ENCODE measurements at regions not wholly inside any gene's neighbourhood (a gene's known extent, or its start where the extent isn't known, plus 50 kb on each side); places are given as distances from the start of the nearest gene placed in this dataset.
"Not testable (repeated sequence)": the region's sequence is repeated elsewhere in the genome, so short reads cannot be mapped to it uniquely, and the experiment has no call there.

DNA sequence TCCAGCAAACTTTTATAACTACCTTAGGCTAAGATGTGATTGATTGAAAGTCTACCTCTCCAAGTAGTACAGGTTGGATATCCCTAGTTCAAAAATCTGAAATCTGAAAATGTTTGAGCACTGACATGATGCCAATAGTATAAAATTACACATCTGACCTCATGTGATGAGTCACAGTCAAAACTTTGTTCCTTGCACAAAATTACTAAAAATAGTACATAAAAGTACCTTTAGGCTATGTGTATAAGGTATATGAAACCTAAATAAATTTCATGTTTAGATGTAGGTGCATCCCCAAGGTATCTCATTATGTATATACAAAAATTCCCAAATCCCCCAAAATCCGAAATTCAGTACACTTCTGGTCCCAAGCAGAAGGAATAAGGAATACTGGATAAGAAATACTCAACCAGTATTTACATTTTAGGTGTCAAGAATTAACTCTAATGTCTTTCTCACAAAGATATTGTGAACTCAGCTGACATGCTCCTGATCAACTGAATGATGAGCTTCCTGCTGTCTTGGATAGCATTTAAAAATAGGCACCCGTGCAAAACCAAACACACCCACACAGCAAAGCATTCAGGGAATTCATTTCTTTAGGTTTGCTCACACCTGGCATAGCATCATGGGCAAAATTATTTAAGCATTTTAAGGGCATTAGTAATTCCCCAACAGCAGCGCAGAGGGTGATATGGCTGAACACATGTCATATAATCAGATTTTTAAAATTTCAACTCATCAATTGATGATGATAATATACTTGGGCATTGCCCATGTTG lies 497.4 kb upstream of the MEIS1 start:
- ATAC-seq (ENCODE audit: low read depth in 2 of 2) = no peak
- H3K27me3 ChIP-seq (ENCODE audit: control insufficient read depth, insufficient read depth, low read length) = no peaks in the 10 kb centered on the region
- no peaks in the 10 kb centered on the region for H3K9me3 ChIP-seq (ENCODE audit: control insufficient read depth in 2 of 2, low read length in 2 of 2)
- H3K4me1 ChIP-seq (ENCODE audit: control insufficient read depth, insufficient read depth, low read length, poor library complexity, severe bottlenecking) = no peaks in the 10 kb centered on the region
- H3K9me3 Mint-ChIP-seq = peaks cover 0 to 6% (median 0%) of the 10 kb centered on the region in 7 donors
- H3K4me3 Mint-ChIP-seq = no peak overlapping the region
- no peak for DNase-seq
- no peaks in the 10 kb centered on the region for H3K36me3 ChIP-seq (ENCODE audit: control insufficient read depth, insufficient read depth, low read length)
- no peak overlapping the region for H3K27ac Mint-ChIP-seq
- H3K27me3 Mint-ChIP-seq = peaks cover 4% of the 10 kb centered on the region
- H3K27ac ChIP-seq (ENCODE audit: insufficient read depth, low read length, poor library complexity, severe bottlenecking) = no peak overlapping the region
- peaks cover 0 to 6% (median 0%) of the 10 kb centered on the region in 4 donors for H3K4me1 Mint-ChIP-seq
- H3K36me3 Mint-ChIP-seq = no peaks in the 10 kb centered on the region
- no peak overlapping the region for H3K4me3 ChIP-seq (ENCODE audit: low read depth, low read length)

DNA sequence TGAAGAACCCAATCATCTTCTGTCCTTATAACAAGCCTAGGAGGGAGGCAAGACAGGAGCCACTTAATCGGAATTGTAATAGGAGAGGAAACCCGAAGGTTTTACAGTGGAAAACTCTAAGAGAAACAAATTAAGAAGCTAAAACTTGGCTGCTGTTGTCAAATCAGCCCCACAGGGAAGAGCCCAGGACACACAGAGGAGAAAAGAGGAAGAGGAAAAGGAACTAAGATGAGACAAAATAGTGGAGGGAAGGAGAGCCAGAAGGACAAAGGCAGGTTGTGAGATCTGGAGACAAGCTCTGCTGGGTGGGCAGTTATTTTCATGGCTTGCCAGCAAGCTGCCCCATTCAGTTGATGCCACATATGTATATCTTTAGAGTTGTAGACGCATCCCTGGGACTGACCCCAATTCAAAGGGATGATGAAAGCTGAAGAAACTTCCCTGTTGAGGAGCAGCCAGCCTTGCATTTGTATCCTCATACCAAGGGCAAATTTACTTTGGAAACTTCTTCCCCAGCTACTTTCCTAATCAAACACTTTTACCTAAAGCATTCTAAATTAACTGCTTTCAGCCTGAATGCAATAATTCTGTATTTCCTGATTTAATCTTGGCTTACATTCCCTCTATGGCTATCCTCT lies 499.8 kb upstream of the MEIS1 start:
- ATAC-seq (ENCODE audit: low read depth in 2 of 2) (no peak), DNase-seq (no peak)
- Mint-ChIP-seq H3K4me1 (peaks cover 0 to 6% (median 0%) of the 10 kb centered on the region in 4 donors), H3K27ac (no peak overlapping the region), H3K9me3 (peaks cover 0 to 4% (median 2%) of the 10 kb centered on the region in 7 donors), H3K36me3 (no peaks in the 10 kb centered on the region), H3K27me3 (peaks cover 4% of the 10 kb centered on the region), H3K4me3 (no peak overlapping the region)
- H3K27ac ChIP-seq (ENCODE audit: insufficient read depth, low read length, poor library complexity, severe bottlenecking) = no peak overlapping the region
- H3K27me3 ChIP-seq (ENCODE audit: control insufficient read depth, insufficient read depth, low read length) = no peaks in the 10 kb centered on the region
- no peaks in the 10 kb centered on the region for H3K9me3 ChIP-seq (ENCODE audit: control insufficient read depth in 2 of 2, low read length in 2 of 2)
- no peak overlapping the region for H3K4me3 ChIP-seq (ENCODE audit: low read depth, low read length)
- no peaks in the 10 kb centered on the region for H3K4me1 ChIP-seq (ENCODE audit: control insufficient read depth, insufficient read depth, low read length, poor library complexity, severe bottlenecking)
- H3K36me3 ChIP-seq (ENCODE audit: control insufficient read depth, insufficient read depth, low read length) = no peaks in the 10 kb centered on the region

DNA sequence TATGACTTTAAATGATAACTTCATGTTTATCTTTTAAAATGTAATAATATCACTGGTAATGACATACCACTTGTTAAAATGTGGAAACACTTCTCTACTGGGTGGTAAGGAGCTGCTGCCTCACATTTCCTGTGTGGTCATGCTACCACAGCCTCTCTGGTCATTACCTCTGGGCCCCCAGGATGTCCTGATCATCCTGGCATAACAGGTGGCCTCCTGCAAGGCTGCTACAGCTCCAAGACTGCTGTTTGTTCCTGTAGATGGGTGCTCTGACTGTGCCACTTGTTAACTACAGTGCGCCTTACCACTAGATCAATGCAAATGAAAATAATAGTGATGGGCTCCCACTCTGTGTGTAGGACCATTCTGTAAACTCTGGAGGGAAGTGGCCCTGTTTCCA lies 500.2 kb upstream of the SPRED2 start:
- ATAC-seq (ENCODE audit: low read depth in 2 of 2) (no peak), DNase-seq (no peak)
- no peaks in the 10 kb centered on the region for H3K4me1 ChIP-seq (ENCODE audit: control insufficient read depth, insufficient read depth, low read length, poor library complexity, severe bottlenecking)
- H3K36me3 ChIP-seq (ENCODE audit: control insufficient read depth, insufficient read depth, low read length) = no peaks in the 10 kb centered on the region
- Mint-ChIP-seq H3K4me3 (no peak overlapping the region), H3K27ac (no peak overlapping the region), H3K9me3 (peaks cover 0 to 6% (median 2%) of the 10 kb centered on the region in 7 donors), H3K36me3 (no peaks in the 10 kb centered on the region), H3K4me1 (no peaks in the 10 kb centered on the region), H3K27me3 (peaks cover 4% of the 10 kb centered on the region)
- no peaks in the 10 kb centered on the region for H3K9me3 ChIP-seq (ENCODE audit: control insufficient read depth in 2 of 2, low read length in 2 of 2)
- H3K27ac ChIP-seq (ENCODE audit: insufficient read depth, low read length, poor library complexity, severe bottlenecking) = no peak overlapping the region
- no peaks in the 10 kb centered on the region for H3K27me3 ChIP-seq (ENCODE audit: control insufficient read depth, insufficient read depth, low read length)
- no peak overlapping the region for H3K4me3 ChIP-seq (ENCODE audit: low read depth, low read length)

DNA sequence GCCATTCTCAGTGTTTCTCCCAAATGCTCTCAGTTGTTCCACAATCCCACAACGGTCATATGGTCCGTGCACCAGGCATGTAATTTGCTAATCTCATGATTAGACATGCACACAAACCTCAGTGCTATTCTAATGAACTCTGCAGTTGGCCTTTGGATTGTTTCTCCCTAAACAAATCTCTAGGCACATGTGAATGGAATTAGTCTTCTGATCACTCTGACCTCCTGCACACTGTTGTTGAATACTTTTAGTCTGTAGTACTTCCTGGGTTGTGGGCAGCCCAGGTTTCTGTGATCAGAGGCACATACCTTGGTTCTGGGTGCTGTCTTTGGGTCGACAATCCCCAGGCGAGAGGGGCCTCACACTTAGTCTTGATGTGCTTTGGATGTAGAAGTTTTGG lies 498.7 kb upstream of the SPRED2 start:
- Mint-ChIP-seq H3K4me3 (no peak overlapping the region), H3K27ac (no peak overlapping the region), H3K9me3 (peaks cover 0 to 6% (median 4%) of the 10 kb centered on the region in 7 donors), H3K4me1 (no peaks in the 10 kb centered on the region), H3K36me3 (no peaks in the 10 kb centered on the region), H3K27me3 (peaks cover 4% of the 10 kb centered on the region)
- Histone ChIP-seq H3K4me1 (ENCODE audit: control insufficient read depth, insufficient read depth, low read length, poor library complexity, severe bottlenecking) (no peaks in the 10 kb centered on the region), H3K27me3 (ENCODE audit: control insufficient read depth, insufficient read depth, low read length) (no peaks in the 10 kb centered on the region), H3K36me3 (ENCODE audit: control insufficient read depth, insufficient read depth, low read length) (no peaks in the 10 kb centered on the region), H3K27ac (ENCODE audit: insufficient read depth, low read length, poor library complexity, severe bottlenecking) (no peak overlapping the region), H3K4me3 (ENCODE audit: low read depth, low read length) (no peak overlapping the region), H3K9me3 (ENCODE audit: control insufficient read depth in 2 of 2, low read length in 2 of 2) (no peaks in the 10 kb centered on the region)
- ATAC-seq (ENCODE audit: low read depth in 2 of 2) (no peak), DNase-seq (no peak)

DNA sequence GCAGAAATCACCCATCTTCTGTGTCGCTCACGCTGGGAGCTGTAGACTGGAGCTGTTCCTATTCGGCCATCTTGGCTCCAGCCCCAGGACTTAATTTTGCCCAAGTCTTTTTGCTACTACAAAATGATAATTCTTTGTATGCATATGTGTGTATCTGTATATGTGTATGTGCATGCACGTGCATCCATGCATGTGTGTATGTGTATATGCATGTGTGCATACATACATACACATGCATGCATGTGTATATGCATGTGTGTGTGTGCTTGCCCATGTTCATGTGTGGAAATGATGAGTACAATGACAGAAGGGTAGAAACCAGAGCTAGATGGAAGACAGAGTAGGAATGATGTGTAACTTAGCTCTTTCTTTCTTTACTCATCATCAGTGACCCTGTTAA lies 497.9 kb upstream of the SPRED2 start:
- Mint-ChIP-seq H3K27ac (no peak overlapping the region), H3K36me3 (no peaks in the 10 kb centered on the region), H3K27me3 (peaks cover 4% of the 10 kb centered on the region), H3K4me3 (no peak overlapping the region), H3K4me1 (no peaks in the 10 kb centered on the region), H3K9me3 (peaks cover 0 to 6% (median 4%) of the 10 kb centered on the region in 7 donors)
- Histone ChIP-seq H3K27ac (ENCODE audit: insufficient read depth, low read length, poor library complexity, severe bottlenecking) (no peak overlapping the region), H3K36me3 (ENCODE audit: control insufficient read depth, insufficient read depth, low read length) (no peaks in the 10 kb centered on the region), H3K27me3 (ENCODE audit: control insufficient read depth, insufficient read depth, low read length) (no peaks in the 10 kb centered on the region), H3K4me3 (ENCODE audit: low read depth, low read length) (no peak overlapping the region), H3K9me3 (ENCODE audit: control insufficient read depth in 2 of 2, low read length in 2 of 2) (no peaks in the 10 kb centered on the region), H3K4me1 (ENCODE audit: control insufficient read depth, insufficient read depth, low read length, poor library complexity, severe bottlenecking) (no peaks in the 10 kb centered on the region)
- DNase-seq (no peak), ATAC-seq (ENCODE audit: low read depth in 2 of 2) (no peak)

DNA sequence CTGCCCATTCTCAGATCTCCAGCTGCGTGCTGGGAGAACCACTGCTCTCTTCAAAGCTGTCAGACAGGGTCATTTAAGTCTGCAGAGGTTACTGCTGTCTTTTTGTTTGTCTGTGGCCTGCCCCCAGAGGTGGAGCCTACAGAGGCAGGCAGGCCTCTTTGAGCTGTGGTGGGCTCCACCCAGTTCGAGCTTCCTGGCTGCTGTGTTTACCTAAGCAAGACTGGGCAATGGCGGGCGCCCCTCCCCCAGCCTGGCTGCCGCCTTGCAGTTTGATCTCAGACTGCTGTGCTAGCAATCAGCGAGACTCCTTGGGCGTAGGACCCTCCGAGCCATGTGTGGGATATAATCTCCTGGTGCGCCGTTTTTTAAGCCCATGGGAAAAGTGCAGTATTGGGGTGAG lies 497.3 kb upstream of the SPRED2 start:
- H3K27me3 ChIP-seq (ENCODE audit: control insufficient read depth, insufficient read depth, low read length); H3K27ac Mint-ChIP-seq; H3K9me3 ChIP-seq (ENCODE audit: control insufficient read depth in 2 of 2, low read length in 2 of 2); H3K4me3 ChIP-seq (ENCODE audit: low read depth, low read length); H3K27me3 Mint-ChIP-seq; DNase-seq; H3K36me3 ChIP-seq (ENCODE audit: control insufficient read depth, insufficient read depth, low read length); H3K36me3 Mint-ChIP-seq; H3K9me3 Mint-ChIP-seq; H3K4me1 ChIP-seq (ENCODE audit: control insufficient read depth, insufficient read depth, low read length, poor library complexity, severe bottlenecking); H3K4me1 Mint-ChIP-seq; ATAC-seq (ENCODE audit: low read depth in 2 of 2); H3K4me3 Mint-ChIP-seq; H3K27ac ChIP-seq (ENCODE audit: insufficient read depth, low read length, poor library complexity, severe bottlenecking): not testable (repeated sequence)

DNA sequence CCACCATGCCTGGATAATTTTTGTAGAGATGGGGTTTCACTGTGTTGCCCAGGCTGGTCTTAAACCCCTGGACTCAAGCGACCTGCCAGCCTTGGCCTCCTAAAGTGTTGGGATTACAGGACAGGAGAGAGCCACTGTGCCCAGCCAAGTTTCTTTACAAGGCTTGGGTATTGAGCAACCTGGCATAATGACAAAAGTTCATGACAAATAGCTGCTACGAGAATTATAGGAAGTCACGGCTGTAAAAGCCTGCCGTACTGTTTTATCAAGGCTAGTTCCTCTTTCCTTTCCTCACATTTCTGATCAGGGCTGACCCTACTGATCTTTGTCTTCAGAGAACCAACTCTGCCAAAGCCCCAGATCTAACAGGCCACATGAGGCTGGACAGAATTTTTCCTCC lies 490.4 kb upstream of the SPRED2 start:
- Histone ChIP-seq H3K4me3 (ENCODE audit: low read depth, low read length) (no peak overlapping the region), H3K9me3 (ENCODE audit: control insufficient read depth in 2 of 2, low read length in 2 of 2) (no peaks in the 10 kb centered on the region), H3K27ac (ENCODE audit: insufficient read depth, low read length, poor library complexity, severe bottlenecking) (no peak overlapping the region), H3K4me1 (ENCODE audit: control insufficient read depth, insufficient read depth, low read length, poor library complexity, severe bottlenecking) (no peaks in the 10 kb centered on the region), H3K36me3 (ENCODE audit: control insufficient read depth, insufficient read depth, low read length) (no peaks in the 10 kb centered on the region), H3K27me3 (ENCODE audit: control insufficient read depth, insufficient read depth, low read length) (no peaks in the 10 kb centered on the region)
- Mint-ChIP-seq H3K36me3 (no peaks in the 10 kb centered on the region), H3K27me3 (no peaks in the 10 kb centered on the region), H3K4me3 (no peak overlapping the region), H3K9me3 (peaks cover 0 to 4% (median 2%) of the 10 kb centered on the region in 7 donors), H3K27ac (no peak overlapping the region), H3K4me1 (no peaks in the 10 kb centered on the region)
- no peak for DNase-seq
- ATAC-seq (ENCODE audit: low read depth in 2 of 2) = no peak

DNA sequence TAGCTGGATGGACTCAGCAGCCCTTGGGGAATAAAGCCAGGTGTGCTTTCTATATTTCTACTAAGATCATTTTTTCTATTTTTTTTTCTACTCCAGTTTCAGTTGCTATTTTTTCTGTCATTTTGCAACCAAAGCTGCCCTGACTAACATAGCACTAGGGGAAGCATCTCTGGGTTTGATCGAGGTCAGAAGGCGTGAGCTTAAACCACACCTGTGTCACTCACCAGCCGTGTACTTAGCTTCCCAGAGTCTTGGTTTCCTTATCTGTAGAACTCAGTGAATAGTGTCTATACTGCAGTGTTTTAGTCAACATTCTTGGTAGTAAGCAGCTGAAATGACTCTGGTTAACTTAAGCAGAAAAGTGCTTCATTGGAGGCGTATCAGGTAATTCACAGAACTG lies 489.6 kb upstream of the SPRED2 start:
- no peaks in the 10 kb centered on the region for H3K36me3 Mint-ChIP-seq
- Histone ChIP-seq H3K27ac (ENCODE audit: insufficient read depth, low read length, poor library complexity, severe bottlenecking) (no peak overlapping the region), H3K4me1 (ENCODE audit: control insufficient read depth, insufficient read depth, low read length, poor library complexity, severe bottlenecking) (no peaks in the 10 kb centered on the region), H3K4me3 (ENCODE audit: low read depth, low read length) (no peak overlapping the region), H3K27me3 (ENCODE audit: control insufficient read depth, insufficient read depth, low read length) (no peaks in the 10 kb centered on the region), H3K36me3 (ENCODE audit: control insufficient read depth, insufficient read depth, low read length) (no peaks in the 10 kb centered on the region), H3K9me3 (ENCODE audit: control insufficient read depth in 2 of 2, low read length in 2 of 2) (no peaks in the 10 kb centered on the region)
- no peaks in the 10 kb centered on the region for H3K4me1 Mint-ChIP-seq
- ATAC-seq (ENCODE audit: low read depth in 2 of 2) = no peak
- no peaks in the 10 kb centered on the region for H3K27me3 Mint-ChIP-seq
- no peak for DNase-seq
- H3K9me3 Mint-ChIP-seq = peaks cover 0 to 4% (median 2%) of the 10 kb centered on the region in 7 donors
- no peak overlapping the region for H3K4me3 Mint-ChIP-seq
- no peak overlapping the region for H3K27ac Mint-ChIP-seq
